Activated B cell treated with CpG ODN at 0.5 μM for 24 hours (primary cell): ENCODE measurements at regions not wholly inside any gene's neighbourhood (a gene's known extent, or its start where the extent isn't known, plus 50 kb on each side); places are given as distances from the start of the nearest gene placed in this dataset.
"Not testable (repeated sequence)": the region's sequence is repeated elsewhere in the genome, so short reads cannot be mapped to it uniquely, and the experiment has no call there.

Source experiments
- ATAC-seq: fragments of 200-7000 bp; cut with Tn5 transposase; one replicate; pipeline ENCODE4 v1.10.0; 2021; ENCODE audit warnings: low read depth, mild to moderate bottlenecking, moderate library complexity
- CTCF ChIA-PET: fragments of 350-600 bp; sonication (Branson Sonifier 250); formaldehyde crosslinking; loops from one replicate; lab custom pipeline; 2021; ENCODE audit warnings: antibody characterized with exemption; lab: Charles Lee
- POLR2A ChIA-PET: fragments of 350-600 bp; sonication (Branson Sonifier 250); formaldehyde crosslinking; loops from one replicate; lab custom pipeline; 2021; ENCODE audit warnings: antibody characterized with exemption; lab: Charles Lee
- DNase-seq: peaks from one replicate; pipeline ENCODE4 v3.0.0; 2022
- H3K27ac Mint-ChIP-seq: one replicate; pipeline ENCODE4 v1.8.0; 2020; ENCODE audit warnings: mixed read lengths
- H3K27me3 Mint-ChIP-seq: one replicate; pipeline ENCODE4 v1.8.0; 2021; ENCODE audit warnings: mixed read lengths
- H3K36me3 Mint-ChIP-seq: one replicate; pipeline ENCODE4 v1.8.0; 2021; ENCODE audit warnings: low read depth, mixed read lengths
- H3K4me1 Mint-ChIP-seq: one replicate; pipeline ENCODE4 v1.8.0; 2021; ENCODE audit warnings: mixed read lengths
- H3K4me3 Mint-ChIP-seq: one replicate; pipeline ENCODE4 v1.8.0; 2020; ENCODE audit warnings: mild to moderate bottlenecking, mixed read lengths
- H3K9me3 Mint-ChIP-seq: one replicate; pipeline ENCODE4 v1.8.0; 2020; ENCODE audit warnings: mixed read lengths
- intact Hi-C: fragments of 100-400 bp; cut with micrococcal nuclease; formaldehyde crosslinking; loops from one replicate; pipeline ENCODE4 v1.15.1; 2024
- TF ChIP-seq, protein P1 (sequence below): fragments of 200-600 bp; IDR thresholded peaks from one replicate; pipeline ENCODE4 v1.8.0; 2022; ENCODE audit warnings: antibody characterized with exemption, mild to moderate bottlenecking

DNA sequence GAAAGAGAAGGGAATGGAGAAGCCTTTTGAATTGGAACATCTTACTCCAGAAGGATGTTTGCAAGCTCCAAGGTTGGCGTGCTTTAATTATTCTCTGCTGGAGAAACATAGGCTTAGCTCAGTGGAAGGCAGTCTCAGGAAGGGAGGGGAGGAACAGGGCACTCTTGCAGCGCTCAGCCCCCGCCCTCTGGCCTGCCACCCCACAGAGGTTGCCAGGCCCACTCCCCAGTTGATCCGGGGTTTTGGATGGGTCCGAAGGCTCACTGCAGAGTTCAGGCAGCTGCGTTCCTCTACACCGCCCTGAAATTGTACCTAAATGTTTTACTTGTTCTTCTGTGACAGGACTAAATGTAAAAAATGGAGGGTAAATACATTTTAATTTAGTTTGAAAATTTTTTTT is 155.2 kb upstream of the DTNBP1 start:
- H3K27me3 Mint-ChIP-seq, result no peaks in the 10 kb centered on the region
- H3K9me3 Mint-ChIP-seq, result no peaks in the 10 kb centered on the region
- H3K36me3 Mint-ChIP-seq, result no peaks in the 10 kb centered on the region
- H3K4me1 Mint-ChIP-seq, result peaks cover 2% of the 10 kb centered on the region
- H3K4me3 Mint-ChIP-seq, result no peak overlapping the region
- TF ChIP-seq, protein P1, sequence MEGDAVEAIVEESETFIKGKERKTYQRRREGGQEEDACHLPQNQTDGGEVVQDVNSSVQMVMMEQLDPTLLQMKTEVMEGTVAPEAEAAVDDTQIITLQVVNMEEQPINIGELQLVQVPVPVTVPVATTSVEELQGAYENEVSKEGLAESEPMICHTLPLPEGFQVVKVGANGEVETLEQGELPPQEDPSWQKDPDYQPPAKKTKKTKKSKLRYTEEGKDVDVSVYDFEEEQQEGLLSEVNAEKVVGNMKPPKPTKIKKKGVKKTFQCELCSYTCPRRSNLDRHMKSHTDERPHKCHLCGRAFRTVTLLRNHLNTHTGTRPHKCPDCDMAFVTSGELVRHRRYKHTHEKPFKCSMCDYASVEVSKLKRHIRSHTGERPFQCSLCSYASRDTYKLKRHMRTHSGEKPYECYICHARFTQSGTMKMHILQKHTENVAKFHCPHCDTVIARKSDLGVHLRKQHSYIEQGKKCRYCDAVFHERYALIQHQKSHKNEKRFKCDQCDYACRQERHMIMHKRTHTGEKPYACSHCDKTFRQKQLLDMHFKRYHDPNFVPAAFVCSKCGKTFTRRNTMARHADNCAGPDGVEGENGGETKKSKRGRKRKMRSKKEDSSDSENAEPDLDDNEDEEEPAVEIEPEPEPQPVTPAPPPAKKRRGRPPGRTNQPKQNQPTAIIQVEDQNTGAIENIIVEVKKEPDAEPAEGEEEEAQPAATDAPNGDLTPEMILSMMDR, result no peak
- CTCF ChIA-PET, result no interaction called here
- ATAC-seq (no peak), DNase-seq (no peak)
- intact Hi-C loops, result no loop called here
- H3K27ac Mint-ChIP-seq, result no peak overlapping the region
- POLR2A ChIA-PET, result interaction anchor here (0.6 kb wide), 1 partner anchor 313 kb away, joined by 7 read pairs; no protein-coding TSS in a partner anchor

DNA sequence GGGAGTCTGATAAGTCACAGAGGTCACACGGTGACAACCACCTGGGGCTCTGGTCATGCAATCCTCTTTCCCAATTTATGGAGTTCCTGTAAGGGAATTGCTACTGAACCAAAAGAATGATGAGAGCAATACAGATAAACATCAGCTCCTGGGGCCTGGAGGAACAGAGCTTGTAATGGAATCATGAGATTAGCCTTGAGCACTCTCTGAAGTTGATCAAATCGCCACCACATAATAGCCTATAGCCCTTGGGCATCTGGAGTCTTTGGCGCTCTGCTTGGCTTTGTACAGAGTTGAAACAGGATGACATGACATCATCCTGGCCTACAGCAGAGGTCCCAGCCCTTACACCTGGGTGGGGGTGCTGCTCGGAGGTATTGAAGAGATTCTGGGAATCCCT is 154.3 kb upstream of the DTNBP1 start:
- no peak overlapping the region for H3K4me3 Mint-ChIP-seq
- intact Hi-C loops, result no loop called here
- ChIA-PET CTCF (no interaction called here), POLR2A (interaction anchor here (0.6 kb wide), 1 partner anchor 314 kb away, joined by 7 read pairs; no protein-coding TSS in a partner anchor)
- H3K9me3 Mint-ChIP-seq, result no peaks in the 10 kb centered on the region
- DNase-seq (no peak), ATAC-seq (no peak)
- no peaks in the 10 kb centered on the region for H3K27me3 Mint-ChIP-seq
- TF ChIP-seq, protein P1, result no peak
- H3K36me3 Mint-ChIP-seq, result no peaks in the 10 kb centered on the region
- H3K27ac Mint-ChIP-seq, result no peak overlapping the region
- H3K4me1 Mint-ChIP-seq, result peaks cover 2% of the 10 kb centered on the region

DNA sequence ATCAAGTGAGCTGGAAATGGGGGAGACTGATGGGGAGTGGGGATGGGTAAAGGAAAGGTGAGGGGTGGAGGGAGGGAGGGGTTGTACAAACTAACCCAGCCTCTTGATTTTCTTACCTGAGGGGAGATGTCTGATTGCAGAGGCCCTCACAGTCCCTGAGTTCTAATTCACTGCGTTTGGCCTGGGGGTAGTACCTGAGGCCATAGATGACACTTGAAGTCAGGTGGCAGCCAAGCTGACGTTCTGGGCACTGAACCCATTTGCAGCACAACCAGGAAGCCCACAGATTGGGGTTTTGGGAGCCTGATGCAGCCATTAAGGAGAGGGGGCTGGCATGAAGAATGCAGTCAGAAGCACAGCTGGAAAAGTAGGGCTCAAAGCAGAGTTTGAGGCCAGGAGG is 153.8 kb upstream of the DTNBP1 start:
- ChIA-PET CTCF (no interaction called here), POLR2A (no interaction called here)
- H3K4me1 Mint-ChIP-seq, result peaks cover 2% of the 10 kb centered on the region
- ATAC-seq (no peak), DNase-seq (no peak)
- intact Hi-C loops, result no loop called here
- no peaks in the 10 kb centered on the region for H3K27me3 Mint-ChIP-seq
- no peak overlapping the region for H3K27ac Mint-ChIP-seq
- no peaks in the 10 kb centered on the region for H3K36me3 Mint-ChIP-seq
- TF ChIP-seq, protein P1, result no peak
- no peak overlapping the region for H3K4me3 Mint-ChIP-seq
- H3K9me3 Mint-ChIP-seq, result no peaks in the 10 kb centered on the region

DNA sequence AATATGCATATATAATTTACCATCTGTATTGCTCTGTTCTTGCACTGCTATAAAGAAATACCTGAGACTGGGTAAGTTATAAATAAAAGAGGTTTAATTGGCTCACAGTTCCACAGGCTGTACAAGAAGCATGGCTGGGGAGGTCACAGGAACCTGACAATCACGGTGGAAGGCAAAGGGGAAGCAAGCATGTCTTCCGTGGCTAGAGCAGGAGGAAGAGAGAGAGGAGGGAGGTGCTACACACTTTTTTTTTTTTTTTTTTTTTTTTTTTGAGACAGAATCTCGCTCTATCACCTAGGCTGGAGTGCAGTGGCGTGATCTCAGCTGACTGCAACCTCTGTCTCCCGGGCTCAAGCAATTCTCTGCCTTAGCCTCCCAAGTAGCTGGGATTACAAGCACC is 150.9 kb upstream of the DTNBP1 start:
- H3K27ac Mint-ChIP-seq, DNase-seq, H3K36me3 Mint-ChIP-seq, H3K9me3 Mint-ChIP-seq, H3K4me3 Mint-ChIP-seq, POLR2A ChIA-PET, H3K27me3 Mint-ChIP-seq, H3K4me1 Mint-ChIP-seq, intact Hi-C loops: not testable (repeated sequence)
- CTCF ChIA-PET, result interaction anchor here (2.2 kb wide), 1 partner anchor 370 kb away, joined by 4 read pairs; no protein-coding TSS in a partner anchor
- peak; percentile 50 for ATAC-seq

DNA sequence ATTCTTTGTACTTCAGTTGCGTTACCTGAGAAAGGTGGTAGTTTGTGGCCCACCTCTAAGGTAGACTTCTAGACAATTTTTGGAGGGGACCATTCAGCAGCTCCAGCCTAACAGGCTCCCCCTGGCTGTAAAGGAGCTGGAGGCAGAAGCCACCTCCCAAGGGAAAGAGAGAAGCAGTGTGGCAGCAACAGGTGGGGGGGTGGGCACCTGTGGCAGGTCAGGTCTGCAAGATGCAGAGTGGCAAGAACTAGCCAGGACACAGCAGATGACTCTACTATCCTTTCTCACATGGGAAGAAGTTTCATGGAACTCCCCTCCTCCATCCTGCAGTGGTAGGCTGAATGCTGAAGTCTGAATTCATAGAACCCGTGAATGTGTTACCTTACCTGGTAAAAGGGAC is 148.3 kb upstream of the DTNBP1 start:
- Mint-ChIP-seq H3K4me1 (peaks cover 2% of the 10 kb centered on the region), H3K36me3 (no peaks in the 10 kb centered on the region), H3K4me3 (no peak overlapping the region), H3K27ac (no peak overlapping the region), H3K27me3 (peaks cover 5% of the 10 kb centered on the region), H3K9me3 (no peaks in the 10 kb centered on the region)
- CTCF ChIA-PET, result interaction anchor here (0.6 kb wide), 1 partner anchor 761 kb away, joined by 3 read pairs; no protein-coding TSS in a partner anchor
- ATAC-seq, result no peak
- POLR2A ChIA-PET, result no interaction called here
- TF ChIP-seq, protein P1, result no peak
- no peak for DNase-seq
- intact Hi-C loops, result no loop called here

DNA sequence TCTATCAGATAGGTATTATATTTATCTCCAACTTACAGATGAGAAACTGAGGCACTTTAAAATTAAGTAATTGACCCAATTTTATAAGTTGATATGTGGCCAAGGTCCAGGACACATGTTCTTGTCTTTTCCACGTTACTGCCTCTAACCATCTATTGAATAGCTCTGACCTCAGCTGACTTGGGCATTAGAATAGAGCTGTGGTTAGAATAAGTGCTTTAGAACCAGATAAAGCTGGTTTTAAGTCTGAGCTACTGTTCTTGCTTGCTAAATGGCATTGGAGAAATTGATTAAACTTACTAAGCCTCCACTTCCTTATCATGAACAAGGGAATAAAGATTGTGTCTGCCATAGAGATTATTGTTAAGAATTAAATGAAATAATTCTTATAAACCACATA is 147.8 kb upstream of the DTNBP1 start:
- DNase-seq (no peak), ATAC-seq (no peak)
- Mint-ChIP-seq H3K27ac (no peak overlapping the region), H3K36me3 (no peaks in the 10 kb centered on the region), H3K4me1 (peaks cover 2% of the 10 kb centered on the region), H3K4me3 (no peak overlapping the region), H3K9me3 (no peaks in the 10 kb centered on the region), H3K27me3 (peaks cover 5% of the 10 kb centered on the region)
- ChIA-PET CTCF (interaction anchor here (0.6 kb wide), 1 partner anchor 760 kb away, joined by 3 read pairs; no protein-coding TSS in a partner anchor), POLR2A (no interaction called here)
- TF ChIP-seq, protein P1, result no peak
- intact Hi-C loops, result no loop called here
